Esophagus squamous epithelium (tissue), 5 donors: ENCODE measurements at regions not wholly inside any gene's neighbourhood (a gene's known extent, or its start where the extent isn't known, plus 50 kb on each side); places are given as distances from the start of the nearest gene placed in this dataset.

ENCODE experiments used
- DNase-seq: peaks from one replicate; lab custom pipeline; 2025; lab: John Stamatoyannopoulos, UW
- H3K27ac ChIP-seq, 4 donors: fragments of 200-600 bp; sonication (generic); one replicate each; pipeline ENCODE4 v1.5.1; 2016 to 2019; ENCODE audit warnings: mild to moderate bottlenecking in 1 of 4
- H3K27me3 ChIP-seq, 4 donors: fragments of 200-600 bp; sonication (generic); 1 replicate in 3 of 4; 2 replicates in 1 of 4; pipeline versions ENCODE4 v1.5.1 to v1.6.0; 2017 to 2021; ENCODE audit warnings: antibody characterized with exemption in 1 of 4
- H3K36me3 ChIP-seq, 3 donors: fragments of 200-600 bp; sonication (generic); one replicate each; pipeline ENCODE4 v1.5.1; 2016 to 2019
- H3K4me1 ChIP-seq, 3 donors: fragments of 200-600 bp; sonication (generic); one replicate each; pipeline ENCODE4 v1.5.1; 2017 to 2019
- H3K4me3 ChIP-seq, 4 donors: fragments of 200-600 bp; sonication (generic); 1 replicate in 3 of 4; 2 replicates in 1 of 4; pipeline ENCODE4 v1.5.1; 2016 to 2019; ENCODE audit warnings: mild to moderate bottlenecking in 2 of 4, moderate library complexity in 1 of 4
- H3K9me3 ChIP-seq, 3 donors: fragments of 200-600 bp; sonication (generic); one replicate each; pipeline ENCODE4 v1.5.1; 2016 to 2019
- POLR2A ChIP-seq, 4 donors: fragments of 450-650 bp; IDR thresholded peaks; one replicate each; pipeline ENCODE4 v1.6.1; 2017; ENCODE audit warnings: antibody characterized with exemption in 4 of 4, mild to moderate bottlenecking in 4 of 4, moderate library complexity in 3 of 4
- WGBS, 2 donors: methylation state at CpG; one replicate each; pipeline ENCODE4 v1.1.5; 2018; 5-methylcytosine and 5-hydroxymethylcytosine counted together
- intact Hi-C: fragments of 100-400 bp; cut with DNase I; formaldehyde crosslinking; loops from one replicate; pipeline ENCODE4 v1.15.0; 2022
- TF ChIP-seq, protein P1 (sequence below), 6 experiments: fragments of 450-650 bp in 4 of 6; fragments of 200-600 bp in 2 of 6; sonication (generic) in 2 of 6; IDR thresholded peaks; one replicate each; pipeline ENCODE4 v1.5.1; 2016 to 2019; ENCODE audit warnings: antibody characterized with exemption in 6 of 6, mild to moderate bottlenecking in 4 of 6, moderate library complexity in 4 of 6
- donor health status: DM: yes; HTN: yes; CAD: no.

DNA sequence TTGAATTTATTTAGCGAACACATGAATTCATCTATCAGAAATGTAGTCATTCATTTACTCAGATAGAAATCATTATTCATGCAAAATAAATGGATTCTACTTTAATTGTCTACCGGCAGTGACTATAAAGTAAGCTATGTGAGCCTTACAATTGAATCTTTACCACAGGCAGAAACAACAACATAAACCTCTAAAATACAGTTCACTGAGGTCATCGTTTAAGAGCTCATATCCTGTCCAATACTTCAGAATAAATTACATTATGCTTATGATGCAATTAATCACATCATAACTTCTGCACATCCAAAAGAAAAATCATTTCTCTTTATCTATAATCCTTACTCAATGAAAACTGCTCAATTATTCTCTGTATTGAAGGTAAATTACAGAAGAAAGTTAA lies 244.7 kb downstream of the HNMT start:
- Histone ChIP-seq H3K27ac (no peak overlapping the region), H3K9me3 (no peaks in the 10 kb centered on the region), H3K4me3 (no peak overlapping the region), H3K27me3 (no peaks in the 10 kb centered on the region), H3K4me1 (no peaks in the 10 kb centered on the region), H3K36me3 (no peaks in the 10 kb centered on the region)
- intact Hi-C loops: no loop called here
- no peak for DNase-seq
- 57 to 71% methylated on average over 3 of the region's 3 CpGs for WGBS, 2 donors
- TF ChIP-seq, protein P1, sequence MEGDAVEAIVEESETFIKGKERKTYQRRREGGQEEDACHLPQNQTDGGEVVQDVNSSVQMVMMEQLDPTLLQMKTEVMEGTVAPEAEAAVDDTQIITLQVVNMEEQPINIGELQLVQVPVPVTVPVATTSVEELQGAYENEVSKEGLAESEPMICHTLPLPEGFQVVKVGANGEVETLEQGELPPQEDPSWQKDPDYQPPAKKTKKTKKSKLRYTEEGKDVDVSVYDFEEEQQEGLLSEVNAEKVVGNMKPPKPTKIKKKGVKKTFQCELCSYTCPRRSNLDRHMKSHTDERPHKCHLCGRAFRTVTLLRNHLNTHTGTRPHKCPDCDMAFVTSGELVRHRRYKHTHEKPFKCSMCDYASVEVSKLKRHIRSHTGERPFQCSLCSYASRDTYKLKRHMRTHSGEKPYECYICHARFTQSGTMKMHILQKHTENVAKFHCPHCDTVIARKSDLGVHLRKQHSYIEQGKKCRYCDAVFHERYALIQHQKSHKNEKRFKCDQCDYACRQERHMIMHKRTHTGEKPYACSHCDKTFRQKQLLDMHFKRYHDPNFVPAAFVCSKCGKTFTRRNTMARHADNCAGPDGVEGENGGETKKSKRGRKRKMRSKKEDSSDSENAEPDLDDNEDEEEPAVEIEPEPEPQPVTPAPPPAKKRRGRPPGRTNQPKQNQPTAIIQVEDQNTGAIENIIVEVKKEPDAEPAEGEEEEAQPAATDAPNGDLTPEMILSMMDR (IDR thresholded peaks at IDR 0.05): no peak
- no peak for TF ChIP-seq POLR2A (IDR thresholded peaks at IDR 0.05)

DNA sequence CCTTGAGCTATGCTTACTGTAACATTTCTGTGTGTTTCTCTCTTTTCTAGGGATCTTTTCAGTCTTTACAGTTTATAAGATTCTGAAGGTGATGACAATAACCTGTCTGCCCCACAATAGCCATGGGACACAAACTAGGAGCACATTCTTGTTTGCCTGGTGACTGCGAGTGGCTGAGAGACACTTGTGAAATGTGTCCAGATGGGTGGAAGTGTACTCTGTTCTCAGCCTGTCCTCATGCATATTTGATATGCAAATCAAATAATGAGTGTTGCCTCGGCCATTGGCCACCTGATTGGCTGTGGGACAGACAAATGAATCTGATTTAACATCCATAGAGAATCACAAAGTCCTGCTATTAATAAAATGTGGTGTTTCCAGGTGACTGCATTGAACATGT lies 246.2 kb downstream of the HNMT start:
- H3K36me3 ChIP-seq: no peaks in the 10 kb centered on the region
- no peak for DNase-seq
- WGBS, 2 donors: 49 to 69% methylated on average over 2 of the region's 2 CpGs
- H3K4me3 ChIP-seq: no peak overlapping the region
- H3K4me1 ChIP-seq: no peaks in the 10 kb centered on the region
- H3K27ac ChIP-seq: no peak overlapping the region
- no peaks in the 10 kb centered on the region for H3K9me3 ChIP-seq
- intact Hi-C loops: no loop called here
- TF ChIP-seq, protein P1 (IDR thresholded peaks at IDR 0.05): no peak
- TF ChIP-seq POLR2A (IDR thresholded peaks at IDR 0.05): no peak
- H3K27me3 ChIP-seq: no peaks in the 10 kb centered on the region

DNA sequence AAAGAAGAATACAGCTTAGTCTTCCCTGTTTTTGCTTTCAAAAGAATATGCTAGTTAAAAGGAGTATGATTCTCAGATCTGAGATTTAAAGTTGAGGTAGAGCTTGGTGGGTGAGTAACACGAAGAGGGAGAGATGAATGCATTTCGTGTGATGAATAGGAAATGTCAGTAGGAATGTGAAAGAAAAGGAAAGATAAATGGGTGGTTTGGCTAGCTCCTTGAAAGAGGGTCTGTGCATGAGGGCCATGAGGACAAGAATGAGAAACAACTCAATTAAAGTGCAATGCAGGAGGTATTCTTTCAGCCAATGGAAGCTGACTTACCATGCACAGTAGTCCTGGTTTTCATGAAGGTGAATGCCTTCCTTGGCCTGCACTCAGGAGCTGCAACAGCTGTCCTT lies 248.2 kb downstream of the HNMT start:
- Histone ChIP-seq H3K27ac (no peak overlapping the region), H3K4me3 (no peak overlapping the region), H3K9me3 (no peaks in the 10 kb centered on the region), H3K4me1 (no peaks in the 10 kb centered on the region), H3K27me3 (no peaks in the 10 kb centered on the region), H3K36me3 (no peaks in the 10 kb centered on the region)
- TF ChIP-seq, protein P1 (IDR thresholded peaks at IDR 0.05): no peak
- TF ChIP-seq POLR2A (IDR thresholded peaks at IDR 0.05): no peak
- intact Hi-C loops: no loop called here
- WGBS, 2 donors: 78 to 80% methylated on average over 2 of the region's 2 CpGs
- DNase-seq: no peak

DNA sequence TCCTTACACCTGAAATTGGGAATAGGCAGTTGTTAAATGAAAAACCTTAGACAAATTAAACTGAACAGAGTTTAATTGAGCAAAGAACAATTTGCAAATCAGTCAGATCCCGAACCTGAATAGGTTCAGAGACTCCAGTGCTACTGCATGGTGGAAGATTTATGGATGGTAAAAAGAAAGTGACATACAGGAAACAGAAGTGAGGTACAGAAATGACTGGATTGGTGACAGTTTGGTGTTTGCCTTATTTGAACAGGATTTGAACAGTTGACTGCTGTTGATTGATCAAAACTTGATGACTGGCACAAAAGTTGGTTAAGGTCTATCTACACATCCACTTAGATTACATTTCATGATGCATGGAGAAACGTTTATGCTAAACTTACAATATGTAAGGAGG lies 248.8 kb downstream of the HNMT start:
- Histone ChIP-seq H3K36me3 (no peaks in the 10 kb centered on the region), H3K9me3 (no peaks in the 10 kb centered on the region), H3K27me3 (no peaks in the 10 kb centered on the region), H3K4me3 (no peak overlapping the region), H3K4me1 (no peaks in the 10 kb centered on the region), H3K27ac (no peak overlapping the region)
- no peak for DNase-seq
- intact Hi-C loops: no loop called here
- WGBS, 2 donors: 49 to 51% methylated on average over 2 of the region's 2 CpGs
- TF ChIP-seq, protein P1 (IDR thresholded peaks at IDR 0.05): no peak
- no peak for TF ChIP-seq POLR2A (IDR thresholded peaks at IDR 0.05)

DNA sequence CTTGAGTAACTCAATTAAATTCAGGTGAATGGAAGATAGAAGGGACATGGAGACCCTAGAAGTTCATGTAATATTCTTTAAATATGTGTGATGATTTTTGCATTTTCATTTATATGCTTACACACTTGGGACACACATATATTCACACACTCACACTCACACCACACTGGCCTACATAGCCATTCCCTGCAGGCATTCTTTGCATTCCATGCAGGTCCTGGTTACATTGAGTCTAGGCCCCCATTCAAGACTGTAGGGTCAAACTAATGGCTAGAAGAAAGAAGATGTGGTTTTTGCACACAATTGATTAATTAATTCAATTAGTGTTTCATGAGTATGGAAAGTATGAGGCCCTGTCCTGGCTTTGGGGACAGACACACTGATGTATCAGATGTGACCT lies 249.4 kb downstream of the HNMT start:
- Histone ChIP-seq H3K4me1 (no peaks in the 10 kb centered on the region), H3K9me3 (no peaks in the 10 kb centered on the region), H3K27me3 (no peaks in the 10 kb centered on the region), H3K27ac (no peak overlapping the region), H3K36me3 (no peaks in the 10 kb centered on the region), H3K4me3 (no peak overlapping the region)
- intact Hi-C loops: no loop called here
- no peak for TF ChIP-seq POLR2A (IDR thresholded peaks at IDR 0.05)
- TF ChIP-seq, protein P1 (IDR thresholded peaks at IDR 0.05): no peak
- DNase-seq: no peak
